HG03280 (cell line): ENCODE measurements at regions not wholly inside any gene's neighbourhood (a gene's known extent, or its start where the extent isn't known, plus 50 kb on each side); places are given as distances from the start of the nearest gene placed in this dataset.

Experiments used
- ATAC-seq: cut with Tn5 transposase; IDR thresholded peaks from one replicate; pipeline ENCODE4 v1.9.1; 2021; ENCODE audit warnings: mild to moderate bottlenecking, moderate library complexity; ENCODE audit not compliant: unreplicated experiment

DNA sequence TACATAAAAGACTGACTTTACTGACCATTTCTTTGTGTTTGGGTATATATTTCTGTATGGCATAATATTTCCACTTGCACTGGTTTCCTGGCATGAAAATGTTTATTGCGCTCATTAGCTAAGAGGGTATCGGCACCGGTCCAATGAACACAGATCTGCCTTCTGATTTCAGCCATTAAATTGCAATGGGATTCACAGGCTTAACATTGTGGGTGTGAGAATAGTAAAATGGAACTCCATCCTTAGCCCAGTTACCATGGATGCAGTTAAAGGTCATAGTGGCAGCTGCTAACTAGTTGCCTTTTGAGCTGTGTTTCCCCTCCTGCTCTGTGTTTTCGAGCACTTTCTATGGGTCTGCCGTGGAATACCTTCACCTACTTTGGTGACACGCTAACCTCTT is 352.6 kb upstream of the POU3F3 start:
- ATAC-seq, result no peak

DNA sequence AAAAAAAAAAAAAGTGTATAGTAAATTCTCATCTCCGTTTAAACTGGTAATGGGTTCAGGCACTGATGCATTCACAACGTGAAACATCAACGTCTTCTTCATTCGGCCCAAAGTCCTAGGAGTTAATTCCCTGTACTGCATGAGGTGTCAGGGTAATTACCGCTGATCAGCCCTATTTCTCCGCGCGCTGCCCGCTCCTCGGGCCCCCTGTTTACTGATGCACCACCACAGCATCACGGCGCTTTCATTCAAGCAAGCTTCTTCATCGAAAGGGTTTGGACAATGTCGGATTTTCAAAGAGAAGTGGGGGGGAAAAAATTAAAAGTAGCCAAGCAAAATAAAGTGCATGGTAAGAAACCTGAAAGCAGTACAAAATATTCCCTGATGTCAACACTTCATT is 352.0 kb upstream of the POU3F3 start:
- no peak for ATAC-seq

DNA sequence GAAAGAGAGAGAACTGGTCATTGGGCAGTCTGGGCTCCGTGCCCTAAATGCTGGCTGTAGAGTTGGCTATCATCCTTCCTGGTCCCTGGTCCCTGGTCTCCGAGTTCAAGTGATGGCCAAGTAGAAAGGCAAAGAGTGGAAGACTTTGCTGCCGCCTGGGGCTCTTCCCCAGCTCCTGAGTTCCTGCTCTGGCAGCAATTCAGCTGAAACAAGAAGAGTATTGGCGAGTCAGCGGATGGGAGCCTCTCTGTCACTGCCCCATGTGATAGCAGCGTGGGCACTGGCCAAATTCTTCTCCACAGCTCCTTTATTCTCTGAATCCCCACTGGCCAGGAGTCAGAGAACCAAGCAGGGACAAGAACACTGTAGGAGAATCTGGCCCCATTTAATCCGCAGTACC is 351.0 kb upstream of the POU3F3 start:
- ATAC-seq, result no peak

DNA sequence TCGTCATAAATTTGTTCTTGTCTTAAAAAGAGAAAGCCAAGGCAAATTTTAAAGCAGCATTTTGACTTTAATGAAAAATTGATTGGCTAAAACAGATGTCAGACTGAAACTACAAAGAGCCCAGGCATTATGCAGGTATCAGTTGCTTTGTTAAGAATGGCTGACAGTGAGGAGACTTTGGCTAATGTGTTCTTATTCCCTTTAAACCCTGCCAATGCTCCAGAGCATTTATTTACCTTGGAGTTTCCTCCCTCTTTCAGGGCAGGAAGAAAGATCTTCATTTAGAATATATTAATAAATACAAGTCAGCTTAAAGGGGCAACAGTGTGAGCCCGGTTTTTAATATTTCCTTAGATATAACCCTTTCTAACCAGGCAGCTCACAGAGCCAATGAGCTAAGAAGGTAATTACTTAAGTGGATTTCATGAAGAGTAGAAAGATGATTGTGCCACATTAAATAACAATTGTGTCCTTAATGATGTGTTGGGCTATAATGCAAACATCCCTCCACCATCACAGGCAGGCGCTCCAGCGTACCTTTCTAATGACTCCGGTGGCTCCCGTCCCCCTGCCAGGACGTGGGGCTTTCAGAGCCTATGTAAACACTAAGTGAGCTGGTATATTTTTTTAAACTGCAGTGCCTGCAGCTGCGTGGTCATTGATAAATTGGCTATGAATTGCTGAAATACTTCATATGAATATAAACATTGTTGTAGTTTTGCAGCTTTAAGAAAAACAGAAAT is 349.4 kb upstream of the POU3F3 start:
- no peak for ATAC-seq

DNA sequence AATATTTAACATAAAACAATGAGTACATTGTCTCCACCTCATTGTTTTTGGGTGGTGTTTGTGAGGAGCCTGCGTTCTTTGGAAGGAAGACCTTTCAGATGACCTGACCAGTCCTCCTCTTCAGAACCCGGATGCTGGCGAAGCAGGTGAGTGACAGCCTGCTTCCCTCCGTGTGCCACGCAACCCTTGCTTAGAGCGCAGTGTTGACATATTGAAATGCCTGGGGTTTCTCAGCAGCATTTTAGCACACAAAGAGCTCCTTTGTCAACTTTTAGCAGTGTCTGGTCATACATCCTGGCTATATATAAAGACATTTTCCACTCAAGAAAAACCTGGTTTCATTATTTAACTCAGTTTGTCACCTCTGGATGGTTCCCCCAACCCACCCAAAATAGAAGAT is 335.7 kb upstream of the POU3F3 start:
- ATAC-seq, result no peak

DNA sequence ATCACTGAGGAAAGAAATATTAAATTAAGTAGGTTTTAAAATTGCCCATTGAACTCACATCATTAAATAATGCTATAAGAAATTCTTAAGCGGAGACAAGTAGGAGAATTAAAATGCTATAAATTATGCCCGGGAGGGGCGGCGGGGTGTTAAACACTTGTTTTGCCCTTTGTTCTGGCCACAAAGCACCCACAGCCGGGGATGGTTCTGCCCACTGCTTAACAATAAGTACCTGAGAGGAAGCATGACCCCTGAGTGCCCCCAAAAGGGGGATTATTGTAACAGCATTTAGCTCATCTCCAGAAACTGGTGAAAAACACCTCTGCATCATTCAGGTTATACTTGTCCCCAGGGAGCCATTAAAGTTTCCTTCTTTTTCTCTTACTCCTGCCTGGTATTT is 332.7 kb upstream of the POU3F3 start:
- no peak for ATAC-seq

DNA sequence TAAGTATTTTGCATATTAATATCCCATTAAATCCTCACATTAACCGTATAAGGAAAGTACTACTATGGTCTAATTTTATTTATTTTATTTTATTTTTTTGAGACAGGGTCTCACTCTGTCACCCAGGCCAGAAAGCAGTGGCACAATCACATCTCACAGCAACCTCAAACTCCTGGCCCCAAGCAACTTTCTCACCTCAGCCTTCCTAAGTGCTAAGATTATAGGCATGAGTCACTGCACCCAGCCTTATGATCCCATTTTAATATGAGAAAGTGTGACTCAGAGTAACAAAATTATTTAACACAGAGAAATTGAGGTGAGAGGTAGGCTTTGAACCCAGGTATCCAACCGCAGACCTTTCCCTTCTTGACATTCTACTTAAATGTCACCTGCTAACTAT is 330.0 kb upstream of the POU3F3 start:
- ATAC-seq, result no peak

DNA sequence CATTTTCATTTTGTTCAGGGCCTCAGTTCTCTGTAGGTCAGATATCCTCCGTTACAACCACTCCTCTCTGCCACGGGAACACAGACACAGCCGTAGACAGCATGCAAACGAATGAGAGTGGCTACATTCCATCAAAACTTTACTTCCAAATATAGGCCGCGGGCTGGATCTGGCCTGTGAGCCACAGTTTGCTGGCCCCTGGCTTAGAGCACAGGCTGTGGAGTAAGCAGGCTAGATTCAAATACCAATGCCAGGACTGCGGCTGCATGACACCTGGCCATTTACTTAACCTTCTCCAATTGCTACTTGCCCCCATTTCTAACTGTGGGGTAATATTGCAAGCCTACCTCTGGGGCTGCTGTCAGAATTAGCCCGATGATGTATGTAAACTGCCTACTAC is 325.8 kb upstream of the POU3F3 start:
- ATAC-seq, result no peak

DNA sequence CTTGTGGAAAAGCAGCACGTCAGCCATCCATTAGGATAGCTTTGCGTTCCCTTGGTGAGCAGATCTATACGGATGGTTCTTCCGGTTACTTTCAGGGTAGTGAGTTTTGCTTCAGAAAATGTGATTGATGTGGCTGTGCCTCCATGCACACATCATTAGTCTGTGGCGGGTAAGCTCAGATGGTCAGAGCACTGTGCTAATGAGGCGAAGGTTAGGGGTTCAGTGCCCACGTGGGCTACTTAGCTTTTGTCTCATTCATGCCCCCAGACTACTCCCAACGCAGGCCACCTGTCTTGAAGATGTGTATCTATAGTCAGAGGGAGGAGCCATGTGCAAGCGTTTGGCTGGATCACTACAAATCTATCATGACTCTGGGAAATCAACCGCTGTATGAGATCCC is 322.8 kb upstream of the POU3F3 start:
- ATAC-seq, result no peak

DNA sequence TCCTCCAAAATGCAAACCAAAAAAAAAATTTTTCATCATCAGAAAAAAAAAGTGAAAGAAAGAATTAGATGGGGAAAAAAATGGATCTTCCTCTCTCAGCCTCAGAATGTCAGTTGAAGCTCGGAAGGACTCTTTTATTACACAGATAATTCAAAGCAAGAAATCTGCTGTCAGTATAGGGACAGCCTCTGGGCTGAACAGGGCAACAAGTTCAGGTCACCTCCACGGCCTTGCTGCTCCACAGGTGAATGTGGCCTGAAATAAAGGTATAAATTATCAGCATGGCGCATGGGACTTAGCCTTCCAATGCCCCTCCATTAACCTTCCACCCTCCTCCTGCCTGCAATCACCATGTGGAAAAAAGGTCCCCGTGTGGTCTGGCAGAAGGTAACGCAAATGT is 316.8 kb upstream of the POU3F3 start:
- ATAC-seq, result no peak

DNA sequence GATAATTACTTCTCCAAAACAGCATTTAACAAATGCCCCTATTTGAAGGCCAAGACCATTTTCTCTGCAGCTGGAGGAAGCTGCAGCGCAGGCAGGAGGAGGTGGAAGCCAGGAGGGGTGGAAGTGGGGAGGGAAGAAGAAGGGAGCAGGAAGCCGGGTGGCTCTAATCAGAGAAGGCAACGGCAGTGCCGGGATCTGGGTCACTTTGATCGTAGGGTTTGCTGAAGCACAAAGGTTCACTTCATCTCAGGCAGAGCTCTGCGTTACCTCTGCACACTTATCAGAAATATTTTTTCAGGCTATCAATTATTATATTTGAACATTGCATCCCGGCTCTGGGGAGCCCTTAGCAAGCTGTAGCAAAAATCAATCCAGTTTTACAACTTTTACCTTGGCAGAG is 315.8 kb upstream of the POU3F3 start:
- ATAC-seq, result no peak

DNA sequence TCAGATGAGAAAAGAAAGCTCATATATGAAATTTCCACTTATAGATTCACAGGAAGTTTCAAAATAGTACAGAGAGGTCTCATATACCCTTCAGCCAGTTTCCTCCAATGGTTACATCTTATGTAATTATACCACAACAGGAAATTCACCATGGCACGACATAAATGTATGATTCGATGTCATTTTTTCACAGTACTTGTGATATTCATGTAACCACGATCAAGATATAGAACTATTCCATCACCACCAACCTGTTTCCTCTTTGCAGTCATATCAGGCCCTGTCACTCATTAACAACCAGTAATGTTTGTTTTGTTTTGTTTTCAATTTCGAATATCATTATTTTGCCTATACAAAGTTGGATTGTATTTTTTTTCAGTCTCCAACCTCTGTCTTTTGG is 314.3 kb upstream of the POU3F3 start:
- ATAC-seq, result no peak

DNA sequence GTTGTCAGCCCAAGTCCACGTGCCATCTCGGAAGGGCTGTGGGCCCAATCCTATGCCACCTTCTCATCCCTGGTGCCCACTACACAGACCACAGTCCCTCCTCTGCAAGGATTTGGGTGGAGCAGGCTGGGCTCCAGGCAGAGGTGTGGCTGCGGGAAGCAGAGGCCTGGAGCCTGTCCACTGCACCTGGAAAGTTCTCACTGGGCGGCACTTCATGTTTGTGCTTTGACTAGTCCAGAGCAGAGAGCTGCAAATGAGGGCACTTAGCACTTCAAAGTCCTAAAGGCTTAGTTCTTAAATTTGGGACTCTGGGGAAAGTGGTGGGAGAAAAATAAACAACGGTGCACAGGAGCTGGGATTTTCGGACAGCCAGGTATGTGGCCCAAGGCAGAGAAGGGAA is 308.9 kb upstream of the POU3F3 start:
- no peak for ATAC-seq

DNA sequence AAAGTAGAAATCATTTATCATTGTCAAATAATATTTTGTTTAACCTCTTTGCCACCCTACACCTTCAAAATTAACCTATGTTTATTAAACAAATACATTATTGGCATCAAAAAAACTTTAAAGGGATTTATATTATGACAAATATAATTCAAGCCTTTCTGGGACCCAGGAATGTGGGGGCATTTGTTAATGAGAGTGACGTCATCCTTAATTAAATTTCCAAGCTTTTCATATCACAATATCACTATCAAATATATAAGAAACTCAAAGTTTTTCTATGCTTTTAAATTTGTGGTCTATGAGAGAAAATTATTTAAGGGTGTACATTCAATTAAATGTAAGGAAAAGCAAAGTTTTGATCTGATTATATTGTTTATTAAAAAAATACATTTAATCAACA is 307.4 kb upstream of the POU3F3 start:
- ATAC-seq, result no peak

DNA sequence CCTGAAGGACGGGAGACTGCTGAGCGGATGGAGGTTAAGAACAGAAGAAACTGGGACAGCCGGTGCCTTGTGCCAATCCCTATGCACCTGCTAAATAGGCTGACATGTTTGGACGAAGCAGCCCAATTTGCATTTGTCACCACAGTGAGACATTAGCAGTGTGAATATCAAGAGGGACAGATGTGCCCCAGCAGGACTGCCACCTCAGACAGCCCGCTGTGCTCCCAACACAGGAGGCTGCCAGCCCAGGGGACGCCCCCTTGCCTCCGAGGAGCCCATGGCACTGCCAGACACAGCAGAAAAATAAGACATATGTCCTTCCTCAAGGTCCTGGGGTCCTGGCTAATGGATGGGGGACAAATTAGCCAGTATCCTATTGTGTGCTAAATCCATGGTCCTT is 306.7 kb upstream of the POU3F3 start:
- ATAC-seq, result no peak

DNA sequence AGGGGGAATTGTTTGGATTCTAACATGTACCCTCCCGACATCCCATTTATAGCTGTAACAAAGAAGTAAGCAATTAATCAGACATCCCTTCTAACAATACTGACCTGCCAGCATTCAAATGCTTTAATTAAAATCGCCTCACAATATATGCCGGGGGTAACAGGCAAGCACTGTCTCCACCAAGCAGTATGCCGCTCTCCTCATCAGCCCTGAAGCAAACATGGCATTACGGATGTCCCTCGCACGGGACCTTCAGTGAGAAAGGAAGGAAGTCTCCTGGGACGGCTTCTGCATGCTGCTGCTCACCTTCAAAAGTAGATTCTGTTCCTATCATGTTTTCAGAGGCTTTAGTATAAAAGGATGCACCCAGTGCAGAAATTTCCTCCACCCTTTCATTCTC is 292.7 kb upstream of the POU3F3 start:
- no peak for ATAC-seq

DNA sequence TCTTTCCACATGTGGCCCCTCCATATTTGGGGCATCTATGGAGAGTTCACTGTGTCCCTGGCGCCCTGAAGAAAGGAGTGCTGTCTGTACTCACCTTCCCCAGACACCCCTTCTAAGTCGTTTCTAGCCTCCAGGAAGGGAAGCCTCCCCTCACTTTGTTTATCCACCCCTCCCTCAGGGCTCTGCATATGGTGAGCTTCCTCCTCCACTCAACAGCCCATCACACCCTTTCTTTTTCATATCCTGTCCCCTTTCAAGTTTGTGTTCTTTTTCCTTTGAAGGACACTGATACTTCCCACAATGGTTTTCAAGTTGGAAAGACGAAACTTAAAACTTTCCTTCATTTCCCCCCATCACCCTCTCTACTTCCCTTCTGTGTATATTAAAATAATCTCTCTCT is 291.4 kb upstream of the POU3F3 start:
- ATAC-seq, result no peak

DNA sequence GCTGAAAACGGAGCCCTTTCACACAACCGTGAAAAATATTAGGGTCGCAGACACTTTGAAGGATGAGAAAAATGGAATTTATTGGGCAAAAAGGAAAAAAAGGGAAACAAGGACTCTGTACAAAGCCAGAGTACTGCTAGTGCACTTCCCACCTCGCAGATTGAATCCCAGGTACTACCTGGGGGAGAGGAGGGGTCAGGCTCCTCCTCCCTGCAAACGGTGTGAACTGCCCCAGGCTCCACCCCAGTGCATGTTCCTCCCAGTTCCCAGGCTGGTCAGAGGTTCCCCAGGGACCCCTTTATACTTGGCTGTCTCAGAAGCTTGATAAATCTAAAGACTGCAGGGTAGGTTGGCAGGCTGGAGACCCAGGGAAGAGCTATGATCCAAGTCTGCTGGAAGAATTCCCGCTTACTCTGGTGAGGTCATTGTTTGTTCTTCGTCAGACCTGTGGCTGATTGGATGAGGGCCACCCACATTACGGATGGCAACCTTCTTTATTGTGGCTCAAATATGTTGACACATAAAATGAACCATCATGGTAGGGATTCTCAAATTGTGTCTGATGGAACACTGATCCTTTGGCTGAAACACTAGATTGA is 290.4 kb upstream of the POU3F3 start:
- no peak for ATAC-seq

DNA sequence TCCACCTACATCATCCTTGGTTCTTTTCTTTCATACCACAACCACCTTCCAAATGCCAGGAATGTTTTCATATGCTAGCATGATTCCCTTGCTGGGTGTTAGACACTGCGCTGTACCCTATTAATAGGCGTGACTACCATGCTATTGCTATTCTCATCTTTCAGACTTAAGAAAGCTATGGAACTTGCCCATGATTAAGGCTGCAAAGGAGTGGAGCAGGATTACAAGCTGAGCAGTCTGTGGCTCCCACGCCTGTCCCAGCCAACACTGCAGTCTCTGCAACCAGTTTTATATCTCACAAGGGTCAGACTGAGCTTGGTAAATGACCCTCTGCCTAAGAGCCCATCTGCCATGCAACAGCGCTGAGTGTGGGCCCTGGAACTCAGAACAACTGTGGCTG is 285.7 kb upstream of the POU3F3 start:
- ATAC-seq, result no peak

DNA sequence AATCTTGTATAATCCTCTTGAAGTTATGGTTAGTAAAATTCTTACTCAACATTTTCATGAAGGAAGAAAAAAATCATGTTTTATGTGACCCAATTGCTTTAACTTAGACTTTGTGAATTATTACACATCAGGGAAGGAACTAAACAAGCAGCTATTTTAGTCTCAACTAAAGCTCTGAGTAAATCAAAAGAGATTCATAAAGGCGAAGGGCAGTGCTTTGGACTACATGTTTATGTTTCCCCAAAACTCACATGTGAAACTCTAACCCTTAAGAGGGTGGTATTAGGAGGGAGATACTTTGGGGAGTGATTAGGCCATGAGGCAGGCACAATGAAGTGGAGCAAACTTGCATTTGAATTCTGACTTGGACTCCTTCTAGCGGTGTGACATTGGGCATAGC is 283.7 kb upstream of the POU3F3 start:
- ATAC-seq, result no peak

DNA sequence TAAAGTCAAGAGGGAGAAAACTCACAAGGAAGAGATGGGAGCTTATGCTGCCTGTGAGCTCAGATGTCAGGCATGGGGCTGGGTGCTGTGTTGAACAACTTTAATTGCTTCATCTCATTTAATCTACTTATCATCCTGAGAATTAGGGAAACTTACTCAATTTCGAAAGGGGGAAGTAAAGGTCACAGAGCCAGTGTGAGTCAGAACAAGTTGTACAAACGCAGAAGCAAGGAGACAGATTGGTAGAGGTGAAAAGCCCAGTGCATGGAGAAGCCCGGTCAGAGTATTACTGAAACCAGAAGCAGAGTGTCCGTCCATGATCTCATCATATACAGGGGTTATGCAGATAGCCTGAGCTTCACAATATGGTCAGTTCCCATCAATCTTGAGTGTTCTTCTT is 281.1 kb upstream of the POU3F3 start:
- ATAC-seq, result no peak

DNA sequence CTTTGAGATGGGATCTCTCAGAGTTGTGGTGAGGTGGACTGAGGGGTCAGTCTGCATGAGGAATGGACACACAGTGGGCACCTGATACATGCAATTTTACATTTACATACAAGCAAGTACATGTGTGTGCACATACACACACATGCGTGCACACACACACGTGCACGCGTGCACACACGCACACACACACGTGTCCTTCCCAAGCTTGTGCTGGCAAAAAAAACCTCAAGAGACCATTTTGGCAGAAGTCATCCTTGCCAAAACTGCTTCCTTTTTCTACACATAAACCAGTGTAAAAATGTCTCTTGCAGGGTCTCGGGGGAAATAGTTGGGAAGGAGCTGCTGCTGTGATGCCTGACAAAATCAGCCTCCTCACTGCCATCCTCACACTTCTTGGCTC is 279.5 kb upstream of the POU3F3 start:
- ATAC-seq, result no peak

DNA sequence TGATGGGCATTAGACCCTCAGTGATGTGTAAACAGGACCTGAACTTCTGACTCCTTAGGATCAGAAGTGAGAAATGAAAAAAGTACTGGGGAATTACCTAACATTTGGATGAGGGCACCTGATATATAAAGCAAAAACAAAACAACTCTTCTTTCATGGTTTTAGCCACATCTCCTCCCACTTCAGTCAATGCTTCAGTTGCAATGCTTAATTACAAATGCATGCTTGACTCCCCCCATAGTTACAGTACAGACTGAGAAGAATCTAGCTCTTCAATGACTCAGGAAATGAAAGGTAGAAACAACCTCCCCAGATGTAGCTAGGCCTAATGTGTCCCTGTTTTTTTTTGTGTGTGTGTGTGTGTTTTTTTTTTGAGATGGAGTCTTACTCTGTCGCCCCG is 276.8 kb upstream of the POU3F3 start:
- no peak for ATAC-seq
